ENCODE measurements at regions not wholly inside any gene's neighbourhood (a gene's known extent, or its start where the extent isn't known, plus 50 kb on each side); places are given as distances from the start of the nearest gene placed in this dataset.

- no peak overlapping the region for H3K4me3 ChIP-seq (ENCODE audit: low read depth, low read length)
- H2AFZ ChIP-seq = no peak overlapping the region
- H3K4me2 ChIP-seq (ENCODE audit: low read length) = no peak overlapping the region
- H3K36me3 ChIP-seq (ENCODE audit: control insufficient read depth, insufficient read depth, low read length) = no peaks in the 10 kb centered on the region
- no peaks in the 10 kb centered on the region for H3K4me1 ChIP-seq
- TF ChIP-seq CTCF (IDR thresholded peaks at IDR 0.05) = no peak
- H3K9me3 ChIP-seq (ENCODE audit: control insufficient read depth, low read length) = no peaks in the 10 kb centered on the region
- no peak overlapping the region for H3K27ac ChIP-seq
- no peaks in the 10 kb centered on the region for H3K27me3 ChIP-seq (ENCODE audit: control insufficient read depth, insufficient read depth, low read length)
- H3K79me2 ChIP-seq = no peaks in the 10 kb centered on the region
- no peak overlapping the region for H3K9ac ChIP-seq
Observed at GRCh38 chr6:1509241-1509640, 100.5 kb upstream of the FOXC1 start.

GRCh38 chr6:1510239-1510638, 99.5 kb upstream of the FOXC1 start:
- Histone ChIP-seq H3K36me3 (ENCODE audit: control insufficient read depth, insufficient read depth, low read length) (no peaks in the 10 kb centered on the region), H3K4me1 (no peaks in the 10 kb centered on the region), H2AFZ (no peak overlapping the region), H3K79me2 (no peaks in the 10 kb centered on the region), H3K4me3 (ENCODE audit: low read depth, low read length) (no peak overlapping the region), H3K4me2 (ENCODE audit: low read length) (no peak overlapping the region), H3K27ac (no peak overlapping the region), H3K9ac (no peak overlapping the region), H3K27me3 (ENCODE audit: control insufficient read depth, insufficient read depth, low read length) (no peaks in the 10 kb centered on the region), H3K9me3 (ENCODE audit: control insufficient read depth, low read length) (no peaks in the 10 kb centered on the region)
- no peak for TF ChIP-seq CTCF (IDR thresholded peaks at IDR 0.05)

- Histone ChIP-seq H3K79me2 (no peaks in the 10 kb centered on the region), H3K4me1 (no peaks in the 10 kb centered on the region), H3K27me3 (ENCODE audit: control insufficient read depth, insufficient read depth, low read length) (no peaks in the 10 kb centered on the region), H3K4me3 (ENCODE audit: low read depth, low read length) (no peak overlapping the region), H3K9ac (no peak overlapping the region), H3K36me3 (ENCODE audit: control insufficient read depth, insufficient read depth, low read length) (no peaks in the 10 kb centered on the region), H2AFZ (no peak overlapping the region), H3K27ac (no peak overlapping the region), H3K4me2 (ENCODE audit: low read length) (no peak overlapping the region), H3K9me3 (ENCODE audit: control insufficient read depth, low read length) (no peaks in the 10 kb centered on the region)
- TF ChIP-seq CTCF (IDR thresholded peaks at IDR 0.05) = no peak
Observed at GRCh38 chr6:1513215-1513780, 96.4 kb upstream of the FOXC1 start.

GRCh38 chr6:1514078-1514477, 95.6 kb upstream of the FOXC1 start:
- TF ChIP-seq CTCF (IDR thresholded peaks at IDR 0.05) = no peak
- Histone ChIP-seq H3K27me3 (ENCODE audit: control insufficient read depth, insufficient read depth, low read length) (no peaks in the 10 kb centered on the region), H3K4me1 (no peaks in the 10 kb centered on the region), H3K9ac (no peak overlapping the region), H3K4me2 (ENCODE audit: low read length) (no peak overlapping the region), H3K27ac (no peak overlapping the region), H3K4me3 (ENCODE audit: low read depth, low read length) (no peak overlapping the region), H3K36me3 (ENCODE audit: control insufficient read depth, insufficient read depth, low read length) (no peaks in the 10 kb centered on the region), H3K9me3 (ENCODE audit: control insufficient read depth, low read length) (no peaks in the 10 kb centered on the region), H2AFZ (no peak overlapping the region), H3K79me2 (no peaks in the 10 kb centered on the region)

GRCh38 chr6:1515280-1515679, 94.4 kb upstream of the FOXC1 start:
- no peak overlapping the region for H3K9ac ChIP-seq
- H2AFZ ChIP-seq = no peak overlapping the region
- no peaks in the 10 kb centered on the region for H3K4me1 ChIP-seq
- no peaks in the 10 kb centered on the region for H3K27me3 ChIP-seq (ENCODE audit: control insufficient read depth, insufficient read depth, low read length)
- no peaks in the 10 kb centered on the region for H3K36me3 ChIP-seq (ENCODE audit: control insufficient read depth, insufficient read depth, low read length)
- no peak overlapping the region for H3K27ac ChIP-seq
- no peak overlapping the region for H3K4me3 ChIP-seq (ENCODE audit: low read depth, low read length)
- no peaks in the 10 kb centered on the region for H3K9me3 ChIP-seq (ENCODE audit: control insufficient read depth, low read length)
- no peaks in the 10 kb centered on the region for H3K79me2 ChIP-seq
- TF ChIP-seq CTCF (IDR thresholded peaks at IDR 0.05) = no peak
- no peak overlapping the region for H3K4me2 ChIP-seq (ENCODE audit: low read length)

Measured in parathyroid adenoma (tissue), 2 donors.